Activated naive CD8-positive, alpha-beta T cell treated with anti-CD3 and anti-CD28 coated beads for 36 hours (primary cell): ENCODE measurements at regions not wholly inside any gene's neighbourhood (a gene's known extent, or its start where the extent isn't known, plus 50 kb on each side); places are given as distances from the start of the nearest gene placed in this dataset.

Experiments
- DNase-seq: peaks from one replicate; pipeline ENCODE4 v3.0.0; 2021
- H3K27ac Mint-ChIP-seq: one replicate; pipeline ENCODE4 v1.8.0; 2022; ENCODE audit warnings: mild to moderate bottlenecking, moderate library complexity, mixed read lengths
- H3K27me3 Mint-ChIP-seq: one replicate; pipeline ENCODE4 v1.8.0; 2022; ENCODE audit warnings: mild to moderate bottlenecking, mixed read lengths
- H3K36me3 Mint-ChIP-seq: one replicate; pipeline ENCODE4 v1.8.0; 2021; ENCODE audit warnings: mild to moderate bottlenecking, mixed read lengths
- H3K4me1 Mint-ChIP-seq: one replicate; pipeline ENCODE4 v1.8.0; 2021; ENCODE audit warnings: mixed read lengths
- H3K4me3 Mint-ChIP-seq: one replicate; pipeline ENCODE4 v1.8.0; 2022; ENCODE audit warnings: mild to moderate bottlenecking, moderate library complexity, mixed read lengths
- H3K9me3 Mint-ChIP-seq: one replicate; pipeline ENCODE4 v1.8.0; 2022; ENCODE audit warnings: mixed read lengths

DNA sequence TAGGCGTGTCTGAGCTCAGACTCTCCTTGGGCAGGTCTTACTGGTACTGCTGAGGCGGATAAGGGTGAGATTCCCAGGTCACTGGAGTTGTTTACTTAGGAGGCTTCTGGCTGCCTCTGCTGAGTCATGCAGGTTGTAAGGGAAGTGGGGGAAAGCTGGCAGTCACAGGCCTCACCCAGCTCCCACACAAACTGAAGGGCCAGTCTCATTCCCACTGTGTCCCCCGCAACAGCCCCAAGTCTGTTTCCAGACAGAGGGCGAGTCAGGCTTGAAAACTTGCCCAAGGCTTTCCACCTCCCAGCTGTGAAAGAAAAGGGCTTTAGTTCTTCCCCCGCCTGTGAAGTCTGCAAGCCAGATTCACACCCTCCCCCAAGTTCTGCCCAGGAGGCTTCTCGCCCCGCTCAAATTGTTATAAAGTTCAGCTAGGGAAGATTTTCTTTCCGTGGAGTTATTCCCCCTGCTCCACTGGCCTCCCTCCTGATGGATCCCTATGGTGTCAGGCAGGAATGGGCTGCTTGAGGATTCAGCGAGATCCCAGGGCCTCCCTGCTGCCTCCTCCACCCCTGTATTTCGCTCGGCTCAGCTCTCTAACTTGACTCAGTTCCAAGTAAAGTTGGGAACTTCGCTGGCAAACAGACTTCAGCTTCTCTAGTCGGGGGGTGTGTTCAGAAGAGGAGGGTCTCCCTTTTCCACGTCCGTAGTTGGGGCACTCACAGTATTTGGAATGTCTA, 248.6 kb downstream of the NR4A2 start:
- peaks cover 5% of the 10 kb centered on the region for H3K9me3 Mint-ChIP-seq
- no peak for DNase-seq
- H3K27ac Mint-ChIP-seq, result no peak overlapping the region
- H3K27me3 Mint-ChIP-seq, result no peaks in the 10 kb centered on the region
- no peak overlapping the region for H3K4me3 Mint-ChIP-seq
- no peaks in the 10 kb centered on the region for H3K36me3 Mint-ChIP-seq
- no peaks in the 10 kb centered on the region for H3K4me1 Mint-ChIP-seq

DNA sequence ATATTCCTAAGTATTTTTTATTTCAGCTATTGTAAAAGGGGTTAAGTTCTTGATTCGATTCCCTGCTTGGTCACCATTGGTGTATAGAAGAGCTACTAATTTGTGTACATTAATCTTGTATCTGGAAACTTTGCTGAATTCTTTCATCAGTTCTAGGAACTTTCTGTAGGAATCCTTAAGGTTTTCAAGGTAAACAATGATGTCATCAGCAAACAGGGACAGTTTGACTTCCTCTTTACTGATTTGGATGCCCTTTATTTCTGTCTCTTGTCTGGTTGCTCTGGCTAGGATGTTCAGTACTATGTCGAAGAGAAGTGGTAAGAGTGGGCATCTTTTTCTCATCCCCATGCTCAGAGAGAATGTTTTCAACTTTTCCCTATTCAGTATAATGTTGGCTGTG, 252.7 kb downstream of the NR4A2 start:
- DNase-seq, result no peak
- Mint-ChIP-seq H3K9me3 (peaks cover 6% of the 10 kb centered on the region), H3K27ac (no peak overlapping the region), H3K4me1 (no peaks in the 10 kb centered on the region), H3K4me3 (no peak overlapping the region), H3K36me3 (no peaks in the 10 kb centered on the region), H3K27me3 (no peaks in the 10 kb centered on the region)

DNA sequence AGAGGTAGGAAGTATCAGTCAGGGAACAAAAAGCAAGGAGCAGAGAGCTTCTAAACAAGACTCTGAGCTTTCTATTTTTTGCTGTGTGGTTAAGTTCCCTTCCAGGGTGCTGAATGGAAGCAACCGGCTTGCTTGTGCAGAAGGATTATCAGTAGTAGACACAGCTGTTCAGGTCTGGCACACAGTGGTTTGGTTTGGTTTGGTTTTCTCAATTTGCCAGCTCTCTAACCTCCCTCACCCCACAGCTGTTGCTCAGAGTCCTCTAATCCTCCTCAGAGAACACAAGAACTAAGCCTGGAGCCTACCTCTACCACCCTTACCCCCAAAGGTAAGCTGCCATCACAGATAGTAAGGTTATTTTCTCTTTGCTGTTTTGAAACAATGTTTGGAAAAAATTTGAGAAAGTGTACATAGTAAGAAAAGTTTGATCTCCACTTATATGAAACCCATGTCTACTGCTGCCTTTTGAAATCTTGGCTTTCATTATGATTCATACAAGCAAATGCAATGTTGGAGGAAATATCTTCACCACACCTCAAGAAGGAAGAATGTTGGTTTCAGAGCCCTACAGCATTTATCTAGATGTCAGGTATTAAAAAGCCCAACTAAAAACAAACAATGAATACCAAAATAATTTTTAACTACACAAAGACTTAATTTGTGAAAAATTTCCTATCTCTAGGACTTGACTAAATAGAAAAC, 255.3 kb downstream of the NR4A2 start:
- H3K27me3 Mint-ChIP-seq, result no peaks in the 10 kb centered on the region
- no peaks in the 10 kb centered on the region for H3K4me1 Mint-ChIP-seq
- H3K4me3 Mint-ChIP-seq, result no peak overlapping the region
- no peak for DNase-seq
- no peaks in the 10 kb centered on the region for H3K36me3 Mint-ChIP-seq
- peaks cover 6% of the 10 kb centered on the region for H3K9me3 Mint-ChIP-seq
- no peak overlapping the region for H3K27ac Mint-ChIP-seq

DNA sequence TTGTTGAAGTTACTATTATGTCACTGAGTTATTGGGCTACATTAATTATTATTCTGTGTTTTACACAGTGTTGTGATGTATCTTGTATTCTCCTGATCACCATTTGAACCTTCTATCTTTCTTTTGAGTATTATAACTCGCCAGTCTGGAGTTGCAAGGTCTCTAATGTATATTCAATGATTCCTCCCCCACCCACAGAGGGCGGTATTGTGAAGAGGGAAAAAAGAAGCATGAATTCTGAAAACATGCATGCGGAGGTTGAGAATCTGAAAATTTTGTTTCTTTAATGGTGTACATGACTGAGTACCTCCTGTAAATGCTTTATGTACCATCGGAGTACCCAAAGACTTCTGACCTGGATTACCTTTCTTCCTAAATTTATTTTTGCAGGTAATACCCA, 266.6 kb downstream of the NR4A2 start:
- Mint-ChIP-seq H3K27ac (no peak overlapping the region), H3K4me3 (no peak overlapping the region)
- DNase-seq, result no peak

DNA sequence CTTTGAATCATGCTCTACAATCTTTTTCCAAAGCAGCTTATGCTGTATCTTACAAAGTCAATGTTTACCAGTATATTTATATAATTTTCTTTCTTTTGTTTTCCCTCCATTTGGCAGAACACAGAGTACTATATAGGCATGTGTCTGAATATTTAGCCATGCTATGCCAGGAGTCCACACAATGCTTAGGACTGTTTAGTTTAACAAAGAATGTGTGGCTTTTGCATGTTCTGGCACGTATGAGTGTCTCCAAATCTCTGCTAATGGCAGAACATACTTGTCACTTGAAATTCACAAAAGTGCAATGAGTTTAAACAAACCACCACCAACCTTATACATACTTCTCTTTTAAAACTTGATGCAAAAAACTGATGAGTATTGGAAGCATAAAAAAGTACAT, 268.0 kb downstream of the NR4A2 start:
- Mint-ChIP-seq H3K27ac (no peak overlapping the region), H3K4me1 (no peaks in the 10 kb centered on the region), H3K27me3 (no peaks in the 10 kb centered on the region), H3K4me3 (no peak overlapping the region), H3K9me3 (no peaks in the 10 kb centered on the region), H3K36me3 (no peaks in the 10 kb centered on the region)
- no peak for DNase-seq

More for the DNA sequence above, 266.6 kb downstream of the NR4A2 start:
- Mint-ChIP-seq H3K36me3 (no peaks in the 10 kb centered on the region), H3K4me1 (no peaks in the 10 kb centered on the region), H3K9me3 (no peaks in the 10 kb centered on the region), H3K27me3 (no peaks in the 10 kb centered on the region)

DNA sequence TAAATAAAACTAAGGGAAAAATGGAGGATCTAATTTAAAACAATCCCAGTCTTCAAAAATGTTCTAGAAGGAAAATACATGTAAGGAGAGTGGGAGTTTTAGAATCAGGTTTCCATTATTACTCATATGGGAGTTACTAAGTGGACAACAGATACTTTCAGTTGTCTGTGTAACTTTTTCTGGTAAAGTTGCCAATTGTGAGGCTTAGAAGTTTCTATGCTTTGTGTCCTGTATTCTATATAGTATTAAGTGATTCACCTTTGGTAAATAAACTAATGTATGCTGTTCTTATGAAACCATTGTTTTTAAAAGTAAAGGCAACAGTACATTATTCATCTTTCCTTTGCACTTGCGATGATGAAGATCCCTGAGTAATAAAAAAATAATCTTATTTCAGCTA, 274.9 kb downstream of the NR4A2 start:
- no peak overlapping the region for H3K4me3 Mint-ChIP-seq
- no peak for DNase-seq
- peaks cover 4% of the 10 kb centered on the region for H3K27me3 Mint-ChIP-seq
- H3K9me3 Mint-ChIP-seq, result no peaks in the 10 kb centered on the region
- no peaks in the 10 kb centered on the region for H3K4me1 Mint-ChIP-seq
- H3K36me3 Mint-ChIP-seq, result no peaks in the 10 kb centered on the region
- no peak overlapping the region for H3K27ac Mint-ChIP-seq

DNA sequence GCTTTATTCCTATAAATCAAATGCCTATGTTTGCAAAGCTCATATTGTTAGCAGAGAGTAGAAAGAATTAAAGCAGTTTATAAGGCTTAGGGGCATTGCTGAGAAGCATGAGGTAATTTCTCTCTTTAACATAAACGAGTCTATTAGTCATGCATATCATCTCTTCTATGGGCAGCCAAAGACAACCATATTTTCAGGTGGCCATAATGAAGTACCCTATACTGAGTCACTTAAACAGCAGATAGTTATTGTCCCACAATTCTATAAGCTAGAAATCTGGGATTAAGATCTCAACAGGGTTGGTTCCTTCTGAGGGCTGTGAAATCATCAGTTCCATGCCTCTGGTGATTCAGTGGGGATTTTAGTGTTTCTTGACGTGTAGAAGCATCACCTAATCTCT, 277.5 kb downstream of the NR4A2 start:
- H3K4me1 Mint-ChIP-seq, result no peaks in the 10 kb centered on the region
- H3K9me3 Mint-ChIP-seq, result no peaks in the 10 kb centered on the region
- no peak overlapping the region for H3K27ac Mint-ChIP-seq
- H3K36me3 Mint-ChIP-seq, result no peaks in the 10 kb centered on the region
- DNase-seq, result no peak
- H3K4me3 Mint-ChIP-seq, result no peak overlapping the region
- peaks cover 4% of the 10 kb centered on the region for H3K27me3 Mint-ChIP-seq

DNA sequence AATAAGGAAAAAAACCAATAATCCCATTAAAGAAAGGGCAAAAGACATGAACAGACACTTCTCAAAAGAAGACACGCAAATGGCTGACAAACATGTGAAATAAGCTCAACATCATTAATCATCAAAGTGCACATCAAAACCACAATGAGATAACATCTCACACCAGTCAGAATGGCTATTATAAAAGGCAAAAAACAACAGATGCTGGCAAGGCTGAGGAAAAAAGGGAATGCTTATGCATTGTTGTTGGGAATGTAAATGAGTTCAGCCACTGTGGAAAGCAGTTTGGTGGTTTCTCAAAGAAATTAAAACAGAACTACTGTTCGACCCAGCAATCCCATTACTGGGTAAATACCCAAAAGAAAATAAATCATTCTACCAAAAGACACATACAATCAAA, 285.6 kb downstream of the NR4A2 start:
- Mint-ChIP-seq H3K4me3 (no peak overlapping the region), H3K36me3 (no peaks in the 10 kb centered on the region), H3K4me1 (no peaks in the 10 kb centered on the region), H3K27ac (no peak overlapping the region), H3K9me3 (no peaks in the 10 kb centered on the region), H3K27me3 (no peaks in the 10 kb centered on the region)
- no peak for DNase-seq

DNA sequence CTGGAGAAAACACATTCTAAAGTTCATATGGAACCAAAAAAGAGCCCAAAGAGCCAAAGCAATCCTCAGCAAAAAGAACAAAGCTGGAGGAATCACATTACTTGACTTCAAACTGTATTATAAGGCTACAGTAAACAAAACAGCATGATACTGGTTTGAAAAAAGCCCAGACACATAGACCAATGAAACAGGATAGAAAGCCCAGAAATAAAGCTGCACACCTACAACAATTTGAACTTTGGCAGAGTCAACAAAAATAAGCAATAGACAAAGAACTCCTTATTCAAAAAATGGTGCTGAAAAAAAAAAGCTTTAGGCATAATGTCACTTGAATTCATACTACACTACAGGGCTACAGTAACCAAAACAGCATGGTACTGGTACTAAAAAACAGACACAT, 289.6 kb downstream of the NR4A2 start:
- H3K27ac Mint-ChIP-seq, result no peak overlapping the region
- H3K36me3 Mint-ChIP-seq, result no peaks in the 10 kb centered on the region
- DNase-seq, result no peak
- no peaks in the 10 kb centered on the region for H3K4me1 Mint-ChIP-seq
- peaks cover 3% of the 10 kb centered on the region for H3K27me3 Mint-ChIP-seq
- no peak overlapping the region for H3K4me3 Mint-ChIP-seq
- no peaks in the 10 kb centered on the region for H3K9me3 Mint-ChIP-seq

DNA sequence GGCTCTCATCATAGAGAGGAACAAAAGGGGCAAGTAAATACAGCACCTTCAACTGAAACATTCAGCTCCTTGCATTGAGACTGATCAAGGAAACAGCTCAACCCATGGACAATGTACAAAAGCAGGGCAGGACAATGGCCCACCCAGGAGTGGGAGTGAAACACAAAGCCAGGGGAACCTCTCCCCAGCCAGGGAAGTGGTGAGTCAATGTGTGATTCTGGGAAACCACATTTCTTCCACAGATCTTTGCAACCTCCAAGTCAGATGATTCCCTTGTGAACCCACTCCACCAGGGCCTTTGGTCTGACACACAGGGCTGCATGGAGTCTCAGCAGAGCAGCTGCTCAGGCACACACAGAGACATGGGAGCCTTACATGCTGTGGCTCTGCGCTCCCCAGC, 294.5 kb downstream of the NR4A2 start:
- Mint-ChIP-seq H3K27me3 (peaks cover 6% of the 10 kb centered on the region), H3K9me3 (no peaks in the 10 kb centered on the region), H3K27ac (no peak overlapping the region), H3K36me3 (no peaks in the 10 kb centered on the region), H3K4me1 (no peaks in the 10 kb centered on the region), H3K4me3 (no peak overlapping the region)
- no peak for DNase-seq

DNA sequence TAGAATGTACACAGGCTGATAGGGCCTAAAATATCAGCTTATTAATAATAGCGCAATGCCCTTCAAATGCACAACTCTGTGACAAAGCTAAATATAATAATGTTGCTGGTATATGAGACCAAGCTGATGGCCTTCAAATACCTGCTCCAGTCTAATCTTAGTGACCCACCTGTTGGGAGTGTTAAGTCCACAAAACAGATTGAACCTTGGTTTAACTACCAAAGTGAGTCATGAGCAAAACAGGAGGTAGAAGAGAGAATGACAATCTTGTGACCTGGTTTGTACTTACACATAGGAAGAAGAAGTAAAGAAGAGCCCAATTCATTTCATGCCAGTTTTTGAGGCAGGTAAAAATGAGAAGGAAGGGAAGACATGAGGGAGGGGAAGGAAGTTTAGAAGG, 295.0 kb downstream of the NR4A2 start:
- DNase-seq, result no peak
- H3K9me3 Mint-ChIP-seq, result no peaks in the 10 kb centered on the region
- H3K27ac Mint-ChIP-seq, result no peak overlapping the region
- no peak overlapping the region for H3K4me3 Mint-ChIP-seq
- H3K27me3 Mint-ChIP-seq, result peaks cover 6% of the 10 kb centered on the region
- H3K36me3 Mint-ChIP-seq, result no peaks in the 10 kb centered on the region
- H3K4me1 Mint-ChIP-seq, result no peaks in the 10 kb centered on the region

DNA sequence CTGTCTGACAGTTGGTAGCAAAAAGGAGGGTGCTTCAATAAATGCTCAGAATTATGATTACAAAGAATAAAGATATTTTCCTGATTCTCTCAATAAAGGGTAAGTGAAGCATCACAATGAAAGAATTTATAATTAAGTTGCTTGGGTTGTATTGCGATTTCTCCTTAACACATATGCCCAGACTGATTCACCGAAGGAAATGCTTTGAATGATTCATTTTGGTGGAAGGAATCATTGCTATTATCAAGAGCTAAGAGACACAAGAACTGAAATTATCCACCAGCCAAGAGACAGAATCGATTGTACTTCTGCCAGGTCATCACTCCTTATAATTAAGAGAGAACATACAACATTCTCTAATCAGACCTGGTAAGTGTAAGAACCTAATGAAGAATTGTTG, 301.4 kb downstream of the NR4A2 start:
- H3K9me3 Mint-ChIP-seq, result no peaks in the 10 kb centered on the region
- no peaks in the 10 kb centered on the region for H3K4me1 Mint-ChIP-seq
- peaks cover 3% of the 10 kb centered on the region for H3K27me3 Mint-ChIP-seq
- no peaks in the 10 kb centered on the region for H3K36me3 Mint-ChIP-seq
- H3K4me3 Mint-ChIP-seq, result no peak overlapping the region
- DNase-seq, result no peak
- no peak overlapping the region for H3K27ac Mint-ChIP-seq

DNA sequence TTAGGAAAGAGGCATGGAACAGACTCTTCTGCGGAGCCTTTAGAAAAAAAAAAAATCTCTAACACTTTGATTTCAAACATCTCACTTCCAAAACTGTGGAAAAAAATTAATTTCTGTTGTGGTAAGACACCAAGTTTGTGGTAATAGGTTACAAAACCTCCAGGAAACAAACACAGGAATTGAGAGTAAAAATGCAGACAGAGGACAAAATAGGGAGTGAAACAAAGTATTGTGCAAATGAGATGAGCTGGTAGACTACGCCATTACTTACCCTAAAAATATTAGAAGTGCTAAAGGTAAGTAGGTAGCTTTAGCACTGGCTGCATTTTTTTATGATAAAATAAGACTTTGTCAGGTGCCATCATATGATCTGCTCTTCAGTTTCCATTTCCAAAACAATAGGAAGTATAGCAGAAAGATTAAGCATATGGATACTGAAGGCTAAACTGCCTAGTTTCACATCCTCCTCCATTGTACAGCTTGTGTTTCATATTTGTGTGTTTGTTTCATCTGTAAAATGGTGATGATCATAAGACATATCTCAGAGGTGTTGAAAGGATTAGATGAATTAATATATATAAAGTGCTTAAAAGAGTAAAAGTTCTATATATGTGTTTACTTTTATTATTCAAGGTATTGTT, 309.2 kb downstream of the NR4A2 start:
- DNase-seq, result no peak
- Mint-ChIP-seq H3K27ac (no peak overlapping the region), H3K4me1 (no peaks in the 10 kb centered on the region), H3K9me3 (no peaks in the 10 kb centered on the region), H3K27me3 (no peaks in the 10 kb centered on the region), H3K4me3 (no peak overlapping the region), H3K36me3 (no peaks in the 10 kb centered on the region)

DNA sequence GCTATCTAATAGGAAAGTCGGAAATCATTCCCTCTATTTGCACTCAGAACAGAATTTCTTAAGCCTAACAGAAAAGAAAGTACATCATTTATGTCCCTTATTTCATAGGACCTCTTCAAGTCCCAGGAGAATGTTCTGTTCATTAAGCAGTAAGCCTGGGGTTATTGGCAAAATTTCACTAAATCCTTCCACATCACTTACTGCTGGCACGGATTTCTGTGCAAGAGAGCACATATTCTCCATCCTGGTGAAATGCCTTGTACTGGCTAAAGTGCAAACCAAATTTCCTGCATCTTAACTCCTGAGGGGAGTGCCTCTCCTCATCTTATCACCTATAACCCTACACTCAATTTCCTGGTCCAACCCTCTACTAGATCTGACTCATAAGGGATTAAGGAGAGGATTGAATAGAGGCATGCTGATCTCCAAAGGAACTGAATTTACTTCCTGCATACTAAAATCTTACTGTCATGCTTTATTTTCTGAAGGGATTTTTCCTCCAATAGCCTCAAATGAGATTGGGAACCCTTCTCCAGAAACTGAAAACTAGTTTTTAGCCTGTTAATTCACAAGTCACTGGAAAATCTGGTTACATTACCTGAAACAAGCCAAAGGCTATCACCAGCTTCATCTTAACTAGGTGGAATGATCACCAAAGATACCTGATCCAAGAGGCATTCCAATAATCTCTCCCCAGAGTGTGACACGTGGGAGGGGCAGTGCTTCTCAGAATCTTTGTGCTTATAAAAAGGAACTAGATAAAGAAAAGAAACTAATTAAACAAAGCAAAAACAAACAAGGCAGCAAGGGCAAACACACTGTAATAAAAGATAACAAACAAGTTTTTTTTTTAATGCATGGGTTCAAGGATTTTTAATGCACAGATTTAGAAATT, 311.1 kb downstream of the NR4A2 start:
- Mint-ChIP-seq H3K27ac (no peak overlapping the region), H3K4me1 (no peaks in the 10 kb centered on the region), H3K27me3 (no peaks in the 10 kb centered on the region), H3K4me3 (no peak overlapping the region), H3K36me3 (no peaks in the 10 kb centered on the region), H3K9me3 (no peaks in the 10 kb centered on the region)
- DNase-seq, result no peak

DNA sequence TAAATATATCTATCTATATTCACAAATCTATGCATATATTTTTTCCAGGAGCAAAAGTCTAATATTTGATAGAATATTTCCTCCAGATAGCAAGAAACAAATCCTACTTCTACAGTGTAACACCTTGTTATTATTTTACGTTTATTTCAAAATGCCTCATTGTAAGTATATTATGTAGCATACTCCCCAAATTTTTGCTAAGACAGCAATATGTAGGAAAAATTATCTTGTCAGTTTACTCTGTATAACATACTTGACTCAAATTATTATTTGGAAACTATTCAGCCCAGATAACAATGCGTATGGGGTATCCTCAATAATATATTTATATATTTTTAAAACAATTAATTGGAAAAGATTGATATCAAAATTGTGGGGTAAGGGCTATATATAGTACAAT, 313.2 kb downstream of the NR4A2 start:
- DNase-seq, result no peak
- Mint-ChIP-seq H3K4me3 (no peak overlapping the region), H3K27me3 (no peaks in the 10 kb centered on the region), H3K9me3 (no peaks in the 10 kb centered on the region), H3K36me3 (no peaks in the 10 kb centered on the region), H3K4me1 (no peaks in the 10 kb centered on the region), H3K27ac (no peak overlapping the region)
